ENCODE measurements at regions not wholly inside any gene's neighbourhood (a gene's known extent, or its start where the extent isn't known, plus 50 kb on each side); places are given as distances from the start of the nearest gene placed in this dataset.

- TF ChIP-seq CTCF (IDR thresholded peaks at IDR 0.05) = no peak
- no peak for TF ChIP-seq POLR2A (IDR thresholded peaks at IDR 0.05)
These were observed 61.2 kb upstream of the LBX1 start for GRCh38 chr10:101290431-101290830.
